ENCODE measurements at regions not wholly inside any gene's neighbourhood (a gene's known extent, or its start where the extent isn't known, plus 50 kb on each side); places are given as distances from the start of the nearest gene placed in this dataset.

DNA sequence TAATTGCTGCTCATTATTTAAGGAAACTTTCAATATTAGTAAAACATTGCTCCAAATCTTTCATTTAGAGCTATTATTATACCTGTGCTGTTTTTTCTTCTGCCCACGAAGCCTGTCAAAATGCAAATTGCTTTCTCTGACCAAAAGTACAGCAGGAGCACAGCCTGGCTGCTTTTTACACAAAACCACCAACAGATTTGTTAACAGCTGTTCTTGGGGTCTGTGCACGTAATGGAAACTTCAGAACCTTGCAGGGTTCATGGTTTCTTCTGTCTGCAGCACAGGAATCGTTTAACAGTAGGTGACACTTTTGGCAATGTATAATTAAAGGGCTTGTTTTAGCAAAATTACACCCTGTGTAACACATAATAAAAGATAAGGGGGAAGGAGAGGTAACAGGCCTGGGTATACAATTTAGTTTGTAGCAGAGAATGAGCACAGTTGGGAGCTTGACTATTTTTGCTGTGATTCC, 447.3 kb downstream of the KCNJ3 start:
- TF ChIP-seq REST (IDR thresholded peaks at IDR 0.05) = no peak
- no peak for TF ChIP-seq CHD4 (IDR thresholded peaks at IDR 0.05; ENCODE audit: borderline replicate concordance)
- TF ChIP-seq ZFP36 (IDR thresholded peaks at IDR 0.05; ENCODE audit: borderline replicate concordance, partially characterized antibody) = no peak
- no peak for TF ChIP-seq CTCF (IDR thresholded peaks at IDR 0.05)
- TF ChIP-seq JUN (IDR thresholded peaks at IDR 0.05) = no peak
- TF ChIP-seq, protein P1, sequence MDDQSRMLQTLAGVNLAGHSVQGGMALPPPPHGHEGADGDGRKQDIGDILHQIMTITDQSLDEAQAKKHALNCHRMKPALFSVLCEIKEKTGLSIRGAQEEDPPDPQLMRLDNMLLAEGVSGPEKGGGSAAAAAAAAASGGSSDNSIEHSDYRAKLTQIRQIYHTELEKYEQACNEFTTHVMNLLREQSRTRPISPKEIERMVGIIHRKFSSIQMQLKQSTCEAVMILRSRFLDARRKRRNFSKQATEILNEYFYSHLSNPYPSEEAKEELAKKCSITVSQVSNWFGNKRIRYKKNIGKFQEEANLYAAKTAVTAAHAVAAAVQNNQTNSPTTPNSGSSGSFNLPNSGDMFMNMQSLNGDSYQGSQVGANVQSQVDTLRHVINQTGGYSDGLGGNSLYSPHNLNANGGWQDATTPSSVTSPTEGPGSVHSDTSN (IDR thresholded peaks at IDR 0.05) = no peak
- no peak for TF ChIP-seq KDM1A (IDR thresholded peaks at IDR 0.05; ENCODE audit: low read depth)
- no peak for TF ChIP-seq RAD21 (conservative IDR thresholded peaks at IDR 0.05 in 1 of 2, IDR thresholded peaks at IDR 0.05 in 1 of 2)
- no peak for TF ChIP-seq EP300 (IDR thresholded peaks at IDR 0.05)
- TF ChIP-seq HOXB5 (CRISPR knock-in tag; IDR thresholded peaks at IDR 0.05) = no peak
- no peak for TF ChIP-seq PHF8 (IDR thresholded peaks at IDR 0.05; ENCODE audit: borderline replicate concordance, low read depth)
- TF ChIP-seq JUNB (IDR thresholded peaks at IDR 0.05) = no peak
- no peak for TF ChIP-seq HDAC2 (IDR thresholded peaks at IDR 0.05)

Measured in A549 (cell line).